Activated CD4-positive, alpha-beta T cell treated with anti-CD3 and anti-CD28 coated beads, Interleukin-2, amount 50 U/mL, for 4 hours (primary cell): ENCODE measurements at regions not wholly inside any gene's neighbourhood (a gene's known extent, or its start where the extent isn't known, plus 50 kb on each side); places are given as distances from the start of the nearest gene placed in this dataset.
"Not testable (repeated sequence)": the region's sequence is repeated elsewhere in the genome, so short reads cannot be mapped to it uniquely, and the experiment has no call there.

ENCODE experiments used
- DNase-seq, 2 experiments: peaks; one replicate each; pipeline ENCODE4 v3.0.0-alpha.2; 2020

GRCh38 chr18:71450257-71450656, 1093.9 kb downstream of the CBLN2 start:
- no peak for DNase-seq

GRCh38 chr18:71443706-71444480, 1100.2 kb downstream of the CBLN2 start:
- DNase-seq = no peak

GRCh38 chr18:71442731-71443141, 1101.4 kb downstream of the CBLN2 start:
- DNase-seq = no peak

- DNase-seq = no peak
Observed at GRCh38 chr18:71441156-71441555, 1103.0 kb downstream of the CBLN2 start.

GRCh38 chr18:71437511-71437910, 1106.6 kb downstream of the CBLN2 start:
- no peak for DNase-seq

- DNase-seq = no peak
Observed at GRCh38 chr18:71433373-71433772, 1110.8 kb downstream of the CBLN2 start.

GRCh38 chr18:71431689-71432088, 1112.5 kb downstream of the CBLN2 start:
- no peak for DNase-seq

- DNase-seq = no peak
Observed at GRCh38 chr18:71431171-71431570, 1113.0 kb downstream of the CBLN2 start.

- DNase-seq = no peak
Observed at GRCh38 chr18:71426441-71426840, 1117.7 kb downstream of the CBLN2 start.

- DNase-seq = no peak
Observed at GRCh38 chr18:71405169-71405809, 1116.4 kb downstream of the SOCS6 start.

- no peak for DNase-seq
Observed at GRCh38 chr18:71403501-71403900, 1114.7 kb downstream of the SOCS6 start.

GRCh38 chr18:71398531-71398930, 1109.7 kb downstream of the SOCS6 start:
- DNase-seq = no peak

GRCh38 chr18:71388148-71388547, 1099.3 kb downstream of the SOCS6 start:
- no peak for DNase-seq

- no peak for DNase-seq
Observed at GRCh38 chr18:71374294-71375000, 1085.6 kb downstream of the SOCS6 start.

GRCh38 chr18:71371951-71372605, 1083.2 kb downstream of the SOCS6 start:
- no peak for DNase-seq

GRCh38 chr18:71370671-71371445, 1082.0 kb downstream of the SOCS6 start:
- DNase-seq = no peak

- DNase-seq = no peak
Observed at GRCh38 chr18:71370095-71370494, 1081.2 kb downstream of the SOCS6 start.

- DNase-seq = no peak
Observed at GRCh38 chr18:71362140-71362539, 1073.3 kb downstream of the SOCS6 start.

- DNase-seq = not testable (repeated sequence)
Observed at GRCh38 chr18:71355599-71355998, 1066.8 kb downstream of the SOCS6 start.

- DNase-seq = no peak
Observed at GRCh38 chr18:71352618-71353017, 1063.8 kb downstream of the SOCS6 start.

- DNase-seq = no peak
Observed at GRCh38 chr18:71336576-71337210, 1047.8 kb downstream of the SOCS6 start.

GRCh38 chr18:71329563-71329962, 1040.7 kb downstream of the SOCS6 start:
- DNase-seq = no peak
